ENCODE measurements at regions not wholly inside any gene's neighbourhood (a gene's known extent, or its start where the extent isn't known, plus 50 kb on each side); places are given as distances from the start of the nearest gene placed in this dataset.

GRCh38 chr19:28199323-28199722, 1013.6 kb downstream of the UQCRFS1 start:
- Histone ChIP-seq H2BK120ac (ENCODE audit: low read depth, low read length) (no peak overlapping the region), H2AFZ (ENCODE audit: low read length) (no peak overlapping the region), H2BK12ac (ENCODE audit: low read length) (no peak overlapping the region), H4K8ac (ENCODE audit: low read depth, low read length) (no peak overlapping the region), H3K23ac (ENCODE audit: low read depth, low read length, poor library complexity) (no peak overlapping the region), H3K79me1 (ENCODE audit: low read depth, low read length) (no peaks in the 10 kb centered on the region), H3K14ac (ENCODE audit: low read length) (peak overlapping the region; percentile 86), H2AK5ac (ENCODE audit: low read depth, low read length) (no peak overlapping the region), H3K4me3 (ENCODE audit: low read length in 2 of 2) (no peak overlapping the region), H2BK15ac (ENCODE audit: low read length) (no peak overlapping the region), H3K4ac (ENCODE audit: low read length) (no peak overlapping the region), H4K91ac (ENCODE audit: low read depth, low read length, poor library complexity) (no peak overlapping the region), H3K27me3 (ENCODE audit: control insufficient read depth in 3 of 3, insufficient read depth in 3 of 3, low read depth in 1 of 3, low read length in 3 of 3) (no peaks in the 10 kb centered on the region), H3K4me1 (ENCODE audit: control insufficient read depth in 2 of 2, insufficient read depth in 1 of 2, low read depth in 1 of 2, low read length in 2 of 2) (peaks cover 0 to 4% of the 10 kb centered on the region in 2 donors), H3K27ac (replicated peaks; ENCODE audit: low read length) (no peak overlapping the region), H3K18ac (ENCODE audit: low read length) (no peak overlapping the region), H3K4me2 (ENCODE audit: insufficient read depth, low read length, poor library complexity, severe bottlenecking) (no peak overlapping the region), H3K9me3 (replicated peaks in 1 of 2; ENCODE audit: control insufficient read depth in 2 of 2, insufficient read depth in 1 of 2, low read depth in 1 of 2, low read length in 2 of 2) (no peaks in the 10 kb centered on the region), H3K9ac (ENCODE audit: low read depth, low read length, poor library complexity) (peak overlapping the region; percentile 0), H2BK5ac (ENCODE audit: low read length) (no peak overlapping the region), H3K36me3 (replicated peaks in 1 of 2; ENCODE audit: control insufficient read depth in 2 of 2, insufficient read depth in 2 of 2, low read length in 2 of 2) (no peaks in the 10 kb centered on the region)
- WGBS, 2 donors (ENCODE audit: extremely low coverage in 2 of 2, insufficient read length in 2 of 2, insufficient replicate concordance in 1 of 2), result no CpG with 5 or more reads among the region's 6 CpGs
- DNase-seq (ENCODE audit: low spot score), result no peak

- no peaks in the 10 kb centered on the region for H3K27me3 ChIP-seq (ENCODE audit: control insufficient read depth in 3 of 3, insufficient read depth in 3 of 3, low read depth in 1 of 3, low read length in 3 of 3)
- H2BK120ac ChIP-seq (ENCODE audit: low read depth, low read length), result no peak overlapping the region
- H3K27ac ChIP-seq (replicated peaks; ENCODE audit: low read length), result no peak overlapping the region
- no peak overlapping the region for H4K8ac ChIP-seq (ENCODE audit: low read depth, low read length)
- no peak overlapping the region for H4K91ac ChIP-seq (ENCODE audit: low read depth, low read length, poor library complexity)
- H3K9ac ChIP-seq (ENCODE audit: low read depth, low read length, poor library complexity), result no peak overlapping the region
- no peak overlapping the region for H2AFZ ChIP-seq (ENCODE audit: low read length)
- no peak overlapping the region for H3K18ac ChIP-seq (ENCODE audit: low read length)
- no peak overlapping the region for H2AK5ac ChIP-seq (ENCODE audit: low read depth, low read length)
- DNase-seq (ENCODE audit: low spot score), result no peak
- H3K4ac ChIP-seq (ENCODE audit: low read length), result no peak overlapping the region
- no peak overlapping the region for H2BK5ac ChIP-seq (ENCODE audit: low read length)
- H3K4me3 ChIP-seq (ENCODE audit: low read length in 2 of 2), result no peak overlapping the region
- H3K23ac ChIP-seq (ENCODE audit: low read depth, low read length, poor library complexity), result no peak overlapping the region
- no CpG with 5 or more reads among the region's 7 CpGs for WGBS, 2 donors (ENCODE audit: extremely low coverage in 2 of 2, insufficient read length in 2 of 2, insufficient replicate concordance in 1 of 2)
- no peak overlapping the region for H2BK12ac ChIP-seq (ENCODE audit: low read length)
- no peaks in the 10 kb centered on the region for H3K36me3 ChIP-seq (replicated peaks in 1 of 2; ENCODE audit: control insufficient read depth in 2 of 2, insufficient read depth in 2 of 2, low read length in 2 of 2)
- H3K14ac ChIP-seq (ENCODE audit: low read length), result peak overlapping the region; percentile 17
- H2BK15ac ChIP-seq (ENCODE audit: low read length), result no peak overlapping the region
- H3K4me2 ChIP-seq (ENCODE audit: insufficient read depth, low read length, poor library complexity, severe bottlenecking), result no peak overlapping the region
- H3K79me1 ChIP-seq (ENCODE audit: low read depth, low read length), result no peaks in the 10 kb centered on the region
- peaks cover 0 to 4% of the 10 kb centered on the region in 2 donors for H3K4me1 ChIP-seq (ENCODE audit: control insufficient read depth in 2 of 2, insufficient read depth in 1 of 2, low read depth in 1 of 2, low read length in 2 of 2)
- no peaks in the 10 kb centered on the region for H3K9me3 ChIP-seq (replicated peaks in 1 of 2; ENCODE audit: control insufficient read depth in 2 of 2, insufficient read depth in 1 of 2, low read depth in 1 of 2, low read length in 2 of 2)
Measured at GRCh38 chr19:28196961-28197360, 1016.0 kb downstream of the UQCRFS1 start.

GRCh38 chr19:28196101-28196500, 1016.9 kb downstream of the UQCRFS1 start:
- no CpG with 5 or more reads among the region's 3 CpGs for WGBS, 2 donors (ENCODE audit: extremely low coverage in 2 of 2, insufficient read length in 2 of 2, insufficient replicate concordance in 1 of 2)
- H3K4me1 ChIP-seq (ENCODE audit: control insufficient read depth in 2 of 2, insufficient read depth in 1 of 2, low read depth in 1 of 2, low read length in 2 of 2), result peaks cover 0 to 4% of the 10 kb centered on the region in 2 donors
- H4K8ac ChIP-seq (ENCODE audit: low read depth, low read length), result no peak overlapping the region
- no peak for DNase-seq (ENCODE audit: low spot score)
- H3K9ac ChIP-seq (ENCODE audit: low read depth, low read length, poor library complexity), result no peak overlapping the region
- no peak overlapping the region for H3K18ac ChIP-seq (ENCODE audit: low read length)
- no peaks in the 10 kb centered on the region for H3K27me3 ChIP-seq (ENCODE audit: control insufficient read depth in 3 of 3, insufficient read depth in 3 of 3, low read depth in 1 of 3, low read length in 3 of 3)
- no peak overlapping the region for H2BK15ac ChIP-seq (ENCODE audit: low read length)
- no peak overlapping the region for H2BK120ac ChIP-seq (ENCODE audit: low read depth, low read length)
- no peak overlapping the region for H3K27ac ChIP-seq (replicated peaks; ENCODE audit: low read length)
- H2BK5ac ChIP-seq (ENCODE audit: low read length), result no peak overlapping the region
- no peak overlapping the region for H4K91ac ChIP-seq (ENCODE audit: low read depth, low read length, poor library complexity)
- no peak overlapping the region for H3K4me3 ChIP-seq (ENCODE audit: low read length in 2 of 2)
- H3K4me2 ChIP-seq (ENCODE audit: insufficient read depth, low read length, poor library complexity, severe bottlenecking), result no peak overlapping the region
- no peak overlapping the region for H3K14ac ChIP-seq (ENCODE audit: low read length)
- H3K9me3 ChIP-seq (replicated peaks in 1 of 2; ENCODE audit: control insufficient read depth in 2 of 2, insufficient read depth in 1 of 2, low read depth in 1 of 2, low read length in 2 of 2), result no peaks in the 10 kb centered on the region
- H3K79me1 ChIP-seq (ENCODE audit: low read depth, low read length), result no peaks in the 10 kb centered on the region
- no peaks in the 10 kb centered on the region for H3K36me3 ChIP-seq (replicated peaks in 1 of 2; ENCODE audit: control insufficient read depth in 2 of 2, insufficient read depth in 2 of 2, low read length in 2 of 2)
- no peak overlapping the region for H2AK5ac ChIP-seq (ENCODE audit: low read depth, low read length)
- H2BK12ac ChIP-seq (ENCODE audit: low read length), result no peak overlapping the region
- H3K23ac ChIP-seq (ENCODE audit: low read depth, low read length, poor library complexity), result no peak overlapping the region
- no peak overlapping the region for H2AFZ ChIP-seq (ENCODE audit: low read length)
- H3K4ac ChIP-seq (ENCODE audit: low read length), result no peak overlapping the region

- Histone ChIP-seq H3K4me2 (ENCODE audit: insufficient read depth, low read length, poor library complexity, severe bottlenecking) (no peak overlapping the region), H3K9ac (ENCODE audit: low read depth, low read length, poor library complexity) (no peak overlapping the region), H2BK15ac (ENCODE audit: low read length) (no peak overlapping the region), H3K36me3 (replicated peaks in 1 of 2; ENCODE audit: control insufficient read depth in 2 of 2, insufficient read depth in 2 of 2, low read length in 2 of 2) (no peaks in the 10 kb centered on the region), H3K79me1 (ENCODE audit: low read depth, low read length) (no peaks in the 10 kb centered on the region), H3K4me1 (ENCODE audit: control insufficient read depth in 2 of 2, insufficient read depth in 1 of 2, low read depth in 1 of 2, low read length in 2 of 2) (peaks cover 0 to 2% of the 10 kb centered on the region in 2 donors), H2BK120ac (ENCODE audit: low read depth, low read length) (no peak overlapping the region), H3K27me3 (ENCODE audit: control insufficient read depth in 3 of 3, insufficient read depth in 3 of 3, low read depth in 1 of 3, low read length in 3 of 3) (no peaks in the 10 kb centered on the region), H3K23ac (ENCODE audit: low read depth, low read length, poor library complexity) (no peak overlapping the region), H3K27ac (replicated peaks; ENCODE audit: low read length) (no peak overlapping the region), H3K18ac (ENCODE audit: low read length) (no peak overlapping the region), H2BK5ac (ENCODE audit: low read length) (no peak overlapping the region), H3K4me3 (ENCODE audit: low read length in 2 of 2) (no peak overlapping the region), H3K9me3 (replicated peaks in 1 of 2; ENCODE audit: control insufficient read depth in 2 of 2, insufficient read depth in 1 of 2, low read depth in 1 of 2, low read length in 2 of 2) (no peaks in the 10 kb centered on the region), H2AK5ac (ENCODE audit: low read depth, low read length) (no peak overlapping the region), H3K14ac (ENCODE audit: low read length) (no peak overlapping the region), H4K8ac (ENCODE audit: low read depth, low read length) (no peak overlapping the region), H2AFZ (ENCODE audit: low read length) (no peak overlapping the region), H2BK12ac (ENCODE audit: low read length) (no peak overlapping the region), H3K4ac (ENCODE audit: low read length) (no peak overlapping the region), H4K91ac (ENCODE audit: low read depth, low read length, poor library complexity) (no peak overlapping the region)
- WGBS, 2 donors (ENCODE audit: extremely low coverage in 2 of 2, insufficient read length in 2 of 2, insufficient replicate concordance in 1 of 2), result no CpG with 5 or more reads among the region's 3 CpGs
- DNase-seq (ENCODE audit: low spot score), result no peak
Measured at GRCh38 chr19:28185646-28186045, 1027.3 kb downstream of the UQCRFS1 start.

All from neuronal stem cell (in vitro differentiated cells).